GM23248 (cell line): ENCODE measurements at regions not wholly inside any gene's neighbourhood (a gene's known extent, or its start where the extent isn't known, plus 50 kb on each side); places are given as distances from the start of the nearest gene placed in this dataset.

Source experiments
- DNase-seq: peaks from one replicate; pipeline ENCODE4 v3.0.0-alpha.2; 2015
- H2AFZ ChIP-seq: fragments of 200-600 bp; sonication (generic); 2 replicates; pipeline ENCODE4 v1.6.1; 2016; ENCODE audit warnings: antibody characterized with exemption
- H3F3A ChIP-seq: fragments of 200-600 bp; sonication (generic); 2 replicates; pipeline ENCODE4 v1.6.1; 2016; ENCODE audit warnings: mild to moderate bottlenecking, antibody characterized with exemption, mixed run types; ENCODE audit not compliant: insufficient read depth
- H3K27ac ChIP-seq: fragments of 200-600 bp; sonication (generic); 2 replicates; pipeline ENCODE4 v1.5.1; 2016; ENCODE audit warnings: mild to moderate bottlenecking
- H3K27me3 ChIP-seq: fragments of 200-600 bp; sonication (generic); replicated peaks from 2 replicates; pipeline ENCODE4 v1.6.1; 2016; ENCODE audit warnings: mild to moderate bottlenecking; ENCODE audit not compliant: insufficient read depth
- H3K36me3 ChIP-seq: fragments of 200-600 bp; sonication (generic); 2 replicates; pipeline ENCODE4 v1.6.1; 2016; ENCODE audit warnings: low read depth, mild to moderate bottlenecking
- H3K4me1 ChIP-seq: fragments of 200-600 bp; sonication (generic); 2 replicates; pipeline ENCODE4 v1.6.1; 2016; ENCODE audit warnings: mild to moderate bottlenecking; ENCODE audit not compliant: insufficient read depth
- H3K4me2 ChIP-seq: fragments of 200-600 bp; sonication (generic); one replicate; pipeline ENCODE4 v1.6.1; 2016; ENCODE audit warnings: mild to moderate bottlenecking; ENCODE audit not compliant: unreplicated experiment
- H3K4me3 ChIP-seq: fragments of 200-600 bp; sonication (generic); 2 replicates; pipeline ENCODE4 v1.5.1; 2016; ENCODE audit warnings: mild to moderate bottlenecking
- H3K79me2 ChIP-seq: fragments of 200-600 bp; sonication (generic); 2 replicates; pipeline ENCODE4 v1.6.1; 2016; ENCODE audit warnings: mild to moderate bottlenecking; ENCODE audit not compliant: insufficient read depth
- H3K9ac ChIP-seq: fragments of 200-600 bp; sonication (generic); 2 replicates; pipeline ENCODE4 v1.6.1; 2016; ENCODE audit warnings: mild to moderate bottlenecking
- H3K9me2 ChIP-seq: fragments of 200-600 bp; sonication (generic); 2 replicates; pipeline ENCODE4 v1.6.1; 2016; ENCODE audit warnings: mixed run types, mild to moderate bottlenecking, moderate library complexity; ENCODE audit not compliant: insufficient read depth
- H3K9me3 ChIP-seq: fragments of 200-600 bp; sonication (generic); one replicate; pipeline ENCODE4 v1.6.1; 2017; ENCODE audit warnings: low read depth
- H4K20me1 ChIP-seq: fragments of 200-600 bp; sonication (generic); 2 replicates; pipeline ENCODE4 v1.6.0; 2016; ENCODE audit not compliant: insufficient read depth
- EZH2 ChIP-seq: fragments of 200-600 bp; sonication (generic); IDR thresholded peaks from 2 replicates; pipeline ENCODE4 v1.6.1; 2018; ENCODE audit warnings: antibody characterized with exemption, mild to moderate bottlenecking; ENCODE audit not compliant: insufficient read depth, poor library complexity, severe bottlenecking
- EZH2phosphoT487 ChIP-seq: fragments of 200-600 bp; sonication (generic); IDR thresholded peaks from 2 replicates; pipeline ENCODE4 v1.6.1; 2018; ENCODE audit warnings: antibody characterized with exemption, moderate library complexity, mild to moderate bottlenecking, low read depth; ENCODE audit not compliant: insufficient read depth
- WGBS, 2 experiments: methylation state at CpG; one replicate each; pipeline ENCODE4 v1.1.6; 2015 to 2017; ENCODE audit warnings: low lambda C conversion rate in 2 of 2, low coverage in 1 of 2; ENCODE audit errors: missing lambda C conversion rate in 2 of 2; 5-methylcytosine and 5-hydroxymethylcytosine counted together
- in situ Hi-C: fragments of 300-500 bp; cut with MboI; formaldehyde crosslinking; loops from 2 replicates; pipeline ENCODE4 v1.15.0; 2020

- H3K9me3 ChIP-seq, result no peaks in the 10 kb centered on the region
- H3K36me3 ChIP-seq, result no peaks in the 10 kb centered on the region
- in situ Hi-C loops, result no loop called here
- H3K9ac ChIP-seq, result no peak overlapping the region
- DNase-seq, result no peak
- no peak overlapping the region for H2AFZ ChIP-seq
- no peak overlapping the region for H3K4me2 ChIP-seq
- no peaks in the 10 kb centered on the region for H3K79me2 ChIP-seq
- no peak overlapping the region for H3K27ac ChIP-seq
- H3K27me3 ChIP-seq, result no peaks in the 10 kb centered on the region
- no peak for TF ChIP-seq EZH2
- TF ChIP-seq EZH2phosphoT487, result no peak
- H4K20me1 ChIP-seq, result no peaks in the 10 kb centered on the region
- H3K4me1 ChIP-seq, result no peaks in the 10 kb centered on the region
- H3K4me3 ChIP-seq, result no peak overlapping the region
- H3F3A ChIP-seq, result no peaks in the 10 kb centered on the region
- 96 to 98% methylated on average over 1 of the region's 1 CpG for WGBS, 2 experiments
- H3K9me2 ChIP-seq, result no peaks in the 10 kb centered on the region
Measured at GRCh38 chr6:112735129-112735528, 388.0 kb downstream of the RFPL4B start.

GRCh38 chr6:112739766-112740165 lies 392.6 kb downstream of the RFPL4B start:
- Histone ChIP-seq H2AFZ (no peak overlapping the region), H3K4me2 (no peak overlapping the region), H3K79me2 (no peaks in the 10 kb centered on the region), H3K27me3 (no peaks in the 10 kb centered on the region), H3K36me3 (no peaks in the 10 kb centered on the region), H3K27ac (no peak overlapping the region), H3K9me3 (no peaks in the 10 kb centered on the region), H3K9ac (no peak overlapping the region), H3K9me2 (no peaks in the 10 kb centered on the region), H4K20me1 (no peaks in the 10 kb centered on the region), H3K4me1 (no peaks in the 10 kb centered on the region), H3K4me3 (no peak overlapping the region), H3F3A (no peaks in the 10 kb centered on the region)
- DNase-seq, result no peak
- in situ Hi-C loops, result no loop called here
- no peak for TF ChIP-seq EZH2phosphoT487
- TF ChIP-seq EZH2, result no peak

- Histone ChIP-seq H3F3A (no peaks in the 10 kb centered on the region), H4K20me1 (no peaks in the 10 kb centered on the region), H3K27me3 (no peaks in the 10 kb centered on the region), H3K4me1 (no peaks in the 10 kb centered on the region), H3K9ac (no peak overlapping the region), H2AFZ (no peak overlapping the region), H3K36me3 (no peaks in the 10 kb centered on the region), H3K4me2 (no peak overlapping the region), H3K27ac (no peak overlapping the region), H3K9me3 (no peaks in the 10 kb centered on the region), H3K4me3 (no peak overlapping the region), H3K9me2 (no peaks in the 10 kb centered on the region), H3K79me2 (no peaks in the 10 kb centered on the region)
- DNase-seq, result no peak
- 67 to 79% methylated on average over 1 of the region's 1 CpG for WGBS, 2 experiments
- TF ChIP-seq EZH2 (no peak), EZH2phosphoT487 (no peak)
- in situ Hi-C loops, result no loop called here
Measured at GRCh38 chr6:112743323-112743722, 396.2 kb downstream of the RFPL4B start.

GRCh38 chr6:112744827-112745226 lies 397.7 kb downstream of the RFPL4B start:
- Histone ChIP-seq H3K27ac (no peak overlapping the region), H3K27me3 (no peaks in the 10 kb centered on the region), H3K9ac (no peak overlapping the region), H3K9me2 (peaks cover 3% of the 10 kb centered on the region; the same call in 1 of the 2 replicates), H3K4me3 (no peak overlapping the region), H3K9me3 (no peaks in the 10 kb centered on the region), H3K4me2 (peak overlapping the region; percentile 1), H3K36me3 (no peaks in the 10 kb centered on the region), H3F3A (no peaks in the 10 kb centered on the region), H3K4me1 (no peaks in the 10 kb centered on the region), H4K20me1 (no peaks in the 10 kb centered on the region), H2AFZ (peak overlapping the region; percentile 21; the same call in 1 of the 2 replicates), H3K79me2 (no peaks in the 10 kb centered on the region)
- in situ Hi-C loops, result no loop called here
- DNase-seq, result no peak
- TF ChIP-seq EZH2phosphoT487 (no peak), EZH2 (no peak)
- WGBS, 2 experiments, result 50 to 63% methylated on average over 4 of the region's 4 CpGs

- in situ Hi-C loops, result no loop called here
- no peak overlapping the region for H3K4me2 ChIP-seq
- no peaks in the 10 kb centered on the region for H3K79me2 ChIP-seq
- no peak for TF ChIP-seq EZH2phosphoT487
- H4K20me1 ChIP-seq, result no peaks in the 10 kb centered on the region
- no peaks in the 10 kb centered on the region for H3K9me3 ChIP-seq
- no peak overlapping the region for H2AFZ ChIP-seq
- H3K9me2 ChIP-seq, result peaks cover 3% of the 10 kb centered on the region; the same call in 1 of the 2 replicates
- no peak overlapping the region for H3K27ac ChIP-seq
- H3K36me3 ChIP-seq, result no peaks in the 10 kb centered on the region
- no peak for DNase-seq
- H3K27me3 ChIP-seq, result no peaks in the 10 kb centered on the region
- WGBS, 2 experiments, result 55 to 67% methylated on average over 1 of the region's 1 CpG
- no peaks in the 10 kb centered on the region for H3K4me1 ChIP-seq
- no peaks in the 10 kb centered on the region for H3F3A ChIP-seq
- H3K4me3 ChIP-seq, result no peak overlapping the region
- no peak overlapping the region for H3K9ac ChIP-seq
Measured at GRCh38 chr6:112745765-112746164, 398.6 kb downstream of the RFPL4B start.
